Tibial artery (tissue), 4 donors: ENCODE measurements at regions not wholly inside any gene's neighbourhood (a gene's known extent, or its start where the extent isn't known, plus 50 kb on each side); places are given as distances from the start of the nearest gene placed in this dataset.

Experiments
- DNase-seq, 2 donors: peaks; one replicate each; pipeline ENCODE4 v3.0.0-alpha.2; 2019
- H3K27ac ChIP-seq, 2 donors: fragments of 200-600 bp; sonication (generic) in 1 of 2; 1 replicate in 1 of 2; 2 replicates in 1 of 2; pipeline ENCODE4 v1.5.1; 2018 to 2019; ENCODE audit warnings: mild to moderate bottlenecking in 1 of 2
- H3K27me3 ChIP-seq, 2 donors: fragments of 200-600 bp; sonication (generic) in 1 of 2; one replicate each; pipeline versions ENCODE4 v1.5.1 to v1.6.0; 2016 to 2019
- H3K36me3 ChIP-seq, 3 donors: fragments of 200-600 bp; sonication (generic) in 2 of 3; one replicate each; pipeline ENCODE4 v1.5.1; 2016 to 2019; ENCODE audit warnings: mild to moderate bottlenecking in 2 of 3
- H3K4me1 ChIP-seq, 4 donors: fragments of 200-600 bp; sonication (generic) in 2 of 4; 1 replicate in 3 of 4; 2 replicates in 1 of 4; pipeline ENCODE4 v1.5.1; 2016 to 2019
- H3K4me3 ChIP-seq, 2 donors: fragments of 200-600 bp; sonication (generic) in 1 of 2; 1 replicate in 1 of 2; 2 replicates in 1 of 2; pipeline ENCODE4 v1.5.1; 2018 to 2019; ENCODE audit warnings: mild to moderate bottlenecking in 2 of 2
- H3K9me3 ChIP-seq, 3 donors: fragments of 200-600 bp; sonication (generic) in 1 of 3; one replicate each; pipeline ENCODE4 v1.5.1; 2016 to 2019
- CTCF ChIP-seq, 2 experiments: fragments of 200-600 bp in 1 of 2; fragments of 450-650 bp in 1 of 2; IDR thresholded peaks; one replicate each; pipeline ENCODE4 v1.5.1; 2017 to 2019; ENCODE audit warnings: antibody characterized with exemption in 2 of 2, mild to moderate bottlenecking in 1 of 2, moderate library complexity in 1 of 2
- intact Hi-C: fragments of 100-400 bp; cut with DNase I; formaldehyde crosslinking; loops from one replicate; pipeline ENCODE4 v1.15.0; 2023; ENCODE audit warnings: low total_unique reads

- H3K4me3 ChIP-seq, result no peak overlapping the region
- no peaks in the 10 kb centered on the region for H3K27me3 ChIP-seq
- H3K4me1 ChIP-seq, result no peaks in the 10 kb centered on the region
- H3K9me3 ChIP-seq, result no peaks in the 10 kb centered on the region
- TF ChIP-seq CTCF (IDR thresholded peaks at IDR 0.05), result no peak
- no peaks in the 10 kb centered on the region for H3K36me3 ChIP-seq
- no peak for DNase-seq
- intact Hi-C loops, result no loop called here
- H3K27ac ChIP-seq, result no peak overlapping the region
These were observed 308.9 kb upstream of the MON1B start for GRCh38 chr16:76882105-76882504.

- no peak for TF ChIP-seq CTCF (IDR thresholded peaks at IDR 0.05)
- no peak for DNase-seq
- no peak overlapping the region for H3K27ac ChIP-seq
- H3K4me3 ChIP-seq, result no peak overlapping the region
- intact Hi-C loops, result no loop called here
- no peaks in the 10 kb centered on the region for H3K36me3 ChIP-seq
- H3K27me3 ChIP-seq, result no peaks in the 10 kb centered on the region
- no peaks in the 10 kb centered on the region for H3K4me1 ChIP-seq
- no peaks in the 10 kb centered on the region for H3K9me3 ChIP-seq
These were observed 307.9 kb upstream of the MON1B start for GRCh38 chr16:76883076-76883475.

GRCh38 chr16:76885776-76886537 is 305.0 kb upstream of the MON1B start:
- Histone ChIP-seq H3K4me1 (no peaks in the 10 kb centered on the region), H3K27ac (no peak overlapping the region), H3K4me3 (no peak overlapping the region), H3K36me3 (no peaks in the 10 kb centered on the region), H3K9me3 (no peaks in the 10 kb centered on the region), H3K27me3 (no peaks in the 10 kb centered on the region)
- TF ChIP-seq CTCF (IDR thresholded peaks at IDR 0.05), result no peak
- intact Hi-C loops, result no loop called here
- no peak for DNase-seq

- Histone ChIP-seq H3K4me3 (no peak overlapping the region), H3K9me3 (no peaks in the 10 kb centered on the region), H3K27ac (no peak overlapping the region), H3K36me3 (no peaks in the 10 kb centered on the region), H3K27me3 (no peaks in the 10 kb centered on the region), H3K4me1 (no peaks in the 10 kb centered on the region)
- TF ChIP-seq CTCF (IDR thresholded peaks at IDR 0.05), result no peak
- intact Hi-C loops, result no loop called here
- DNase-seq, result no peak
These were observed 293.2 kb upstream of the MON1B start for GRCh38 chr16:76897816-76898215.

GRCh38 chr16:76899767-76900166 is 291.2 kb upstream of the MON1B start:
- no peak overlapping the region for H3K27ac ChIP-seq
- H3K27me3 ChIP-seq, result no peaks in the 10 kb centered on the region
- intact Hi-C loops, result no loop called here
- no peaks in the 10 kb centered on the region for H3K36me3 ChIP-seq
- no peak for TF ChIP-seq CTCF (IDR thresholded peaks at IDR 0.05)
- H3K4me3 ChIP-seq, result no peak overlapping the region
- no peak for DNase-seq
- H3K4me1 ChIP-seq, result no peaks in the 10 kb centered on the region
- H3K9me3 ChIP-seq, result no peaks in the 10 kb centered on the region
